GM23338 (cell line): ENCODE measurements at regions not wholly inside any gene's neighbourhood (a gene's known extent, or its start where the extent isn't known, plus 50 kb on each side); places are given as distances from the start of the nearest gene placed in this dataset.

Experiments used
- ATAC-seq: fragments of 200-7000 bp; cut with Tn5 transposase; 3 replicates; pipeline ENCODE4 v1.9.1; 2020
- DNase-seq: peaks from one replicate; pipeline ENCODE4 v3.0.0-alpha.2; 2015; ENCODE audit warnings: low spot score
- H2AFZ ChIP-seq: fragments of 200-600 bp; sonication (generic); 2 replicates; pipeline ENCODE4 v1.8.0; 2016; ENCODE audit warnings: antibody characterized with exemption, mild to moderate bottlenecking, moderate library complexity
- H3F3A ChIP-seq: fragments of 200-600 bp; sonication (generic); replicated peaks from 2 replicates; pipeline ENCODE4 v1.8.0; 2017; ENCODE audit warnings: antibody characterized with exemption, mixed run types, low read depth
- H3K27ac ChIP-seq: fragments of 200-600 bp; sonication (generic); 2 replicates; pipeline ENCODE4 v1.6.1; 2016; ENCODE audit warnings: low read depth
- H3K27me3 ChIP-seq: fragments of 200-600 bp; sonication (generic); 2 replicates; pipeline ENCODE4 v1.8.0; 2016; ENCODE audit warnings: mild to moderate bottlenecking, mixed run types, moderate library complexity; ENCODE audit not compliant: insufficient read depth
- H3K36me3 ChIP-seq: fragments of 200-600 bp; sonication (generic); 2 replicates; pipeline ENCODE4 v1.8.0; 2016; ENCODE audit warnings: mild to moderate bottlenecking; ENCODE audit not compliant: insufficient read depth
- H3K4me1 ChIP-seq: fragments of 200-600 bp; sonication (generic); 2 replicates; pipeline ENCODE4 v1.8.0; 2016; ENCODE audit warnings: mild to moderate bottlenecking, moderate library complexity; ENCODE audit not compliant: insufficient read depth
- H3K4me2 ChIP-seq: fragments of 200-600 bp; sonication (generic); 2 replicates; pipeline ENCODE4 v1.7.1; 2017; ENCODE audit warnings: mixed run types
- H3K4me3 ChIP-seq: fragments of 200-600 bp; sonication (generic); 2 replicates; pipeline ENCODE4 v1.6.1; 2016; ENCODE audit warnings: mixed run types
- H3K79me2 ChIP-seq: fragments of 200-600 bp; sonication (generic); replicated peaks from 2 replicates; pipeline ENCODE4 v1.8.0; 2017; ENCODE audit warnings: mild to moderate bottlenecking; ENCODE audit not compliant: insufficient read depth
- H3K9me2 ChIP-seq: fragments of 200-600 bp; sonication (generic); 2 replicates; pipeline ENCODE4 v1.8.0; 2017; ENCODE audit not compliant: insufficient read depth
- H4K20me1 ChIP-seq: fragments of 200-600 bp; sonication (generic); replicated peaks from 2 replicates; pipeline ENCODE4 v1.8.0; 2017; ENCODE audit warnings: mild to moderate bottlenecking; ENCODE audit not compliant: insufficient read depth
- H3K27ac Mint-ChIP-seq: 2 replicates; pipeline ENCODE4 v1.8.0; 2020; ENCODE audit warnings: inconsistent platforms, mild to moderate bottlenecking, moderate library complexity, mixed read lengths
- H3K27me3 Mint-ChIP-seq: 3 replicates; pipeline ENCODE4 v1.8.0; 2022; ENCODE audit warnings: low read depth, mild to moderate bottlenecking, moderate library complexity, mixed read lengths, inconsistent platforms; ENCODE audit not compliant: insufficient read depth, poor library complexity
- H3K36me3 Mint-ChIP-seq: 3 replicates; pipeline ENCODE4 v1.8.0; 2021; ENCODE audit warnings: low read depth, mild to moderate bottlenecking, inconsistent platforms, moderate library complexity, mixed read lengths
- H3K4me1 Mint-ChIP-seq: 3 replicates; pipeline ENCODE4 v1.8.0; 2020; ENCODE audit warnings: mild to moderate bottlenecking, inconsistent platforms, mixed read lengths
- H3K4me3 Mint-ChIP-seq: 3 replicates; pipeline ENCODE4 v1.8.0; 2021; ENCODE audit warnings: moderate library complexity, mild to moderate bottlenecking, inconsistent platforms, mixed read lengths
- H3K9me3 Mint-ChIP-seq: 3 replicates; pipeline ENCODE4 v1.8.0; 2020; ENCODE audit warnings: moderate library complexity, mild to moderate bottlenecking, inconsistent platforms, mixed read lengths
- CREB1 ChIP-seq: fragments of 250-450 bp; sonication (Bioruptor Pico); IDR thresholded peaks from 2 replicates; pipeline ENCODE4 v1.5.0; 2020; ENCODE audit warnings: low read depth, mild to moderate bottlenecking, moderate library complexity
- EZH2phosphoT487 ChIP-seq: fragments of 200-600 bp; sonication (generic); IDR thresholded peaks from one replicate; pipeline ENCODE4 v1.8.1; 2018; ENCODE audit warnings: antibody characterized with exemption; ENCODE audit not compliant: unreplicated experiment
- NANOG ChIP-seq: IDR thresholded peaks from 2 replicates; pipeline ENCODE4 v1.6.1; 2016; ENCODE audit warnings: antibody characterized with exemption, borderline replicate concordance
- POLR2AphosphoS5 ChIP-seq: IDR thresholded peaks from 2 replicates; pipeline ENCODE4 v1.6.1; 2016; ENCODE audit warnings: antibody characterized with exemption, low read depth
- REST ChIP-seq: IDR thresholded peaks from one replicate; pipeline ENCODE4 v1.6.1; 2018; ENCODE audit warnings: antibody characterized with exemption; ENCODE audit not compliant: unreplicated experiment
- STAT1 ChIP-seq: IDR thresholded peaks from one replicate; pipeline ENCODE4 v1.6.1; 2016; ENCODE audit warnings: antibody characterized with exemption; ENCODE audit not compliant: unreplicated experiment
- ZNF114 ChIP-seq: fragments of 250-450 bp; sonication (Bioruptor Pico); IDR thresholded peaks from 2 replicates; pipeline ENCODE4 v1.5.0; 2020; ENCODE audit warnings: mild to moderate bottlenecking, moderate library complexity
- ZNF331 ChIP-seq: fragments of 250-450 bp; sonication (Bioruptor Pico); IDR thresholded peaks from 2 replicates; pipeline ENCODE4 v1.5.0; 2020; ENCODE audit warnings: low read depth, mild to moderate bottlenecking, moderate library complexity
- ZNF462 ChIP-seq: fragments of 250-450 bp; sonication (Bioruptor Pico); IDR thresholded peaks from 2 replicates; pipeline ENCODE4 v1.5.0; 2020; ENCODE audit warnings: mild to moderate bottlenecking, moderate library complexity

GRCh38 chr12:34356233-34356987 lies 334.1 kb downstream of the ALG10 start (continued):
- TF ChIP-seq ZNF462 (CRISPR knock-in tag) (no peak), STAT1 (no peak)

- H3K27ac Mint-ChIP-seq: no peak overlapping the region
- peaks cover 97% of the 10 kb centered on the region for H3K9me3 Mint-ChIP-seq
These were observed 335.5 kb downstream of the ALG10 start for GRCh38 chr12:34357791-34358190.

More at GRCh38 chr12:34357791-34358190, 335.5 kb downstream of the ALG10 start:
- Histone ChIP-seq H3K27me3 (no peaks in the 10 kb centered on the region), H3K9me2 (no peaks in the 10 kb centered on the region), H3K36me3 (no peaks in the 10 kb centered on the region), H4K20me1 (no peaks in the 10 kb centered on the region), H3F3A (no peaks in the 10 kb centered on the region), H3K4me3 (no peak overlapping the region), H3K4me2 (no peak overlapping the region), H3K27ac (no peak overlapping the region), H3K4me1 (no peaks in the 10 kb centered on the region), H3K79me2 (no peaks in the 10 kb centered on the region), H2AFZ (no peak overlapping the region)
- no peak for TF ChIP-seq NANOG
- TF ChIP-seq ZNF331: no peak
- no peak for TF ChIP-seq ZNF114 (CRISPR knock-in tag)
- no peak for TF ChIP-seq CREB1 (CRISPR knock-in tag)
- TF ChIP-seq STAT1: no peak
- no peak for TF ChIP-seq POLR2AphosphoS5
- TF ChIP-seq EZH2phosphoT487: no peak
- TF ChIP-seq REST: no peak
- DNase-seq (no peak), ATAC-seq (no peak)
- H3K36me3 Mint-ChIP-seq: peaks cover 3% of the 10 kb centered on the region; the same call in 2 of the 3 replicates
- H3K27me3 Mint-ChIP-seq: peaks cover 2% of the 10 kb centered on the region
- no peaks in the 10 kb centered on the region for H3K4me1 Mint-ChIP-seq
- H3K4me3 Mint-ChIP-seq: no peak overlapping the region
